ENCODE measurements at regions not wholly inside any gene's neighbourhood (a gene's known extent, or its start where the extent isn't known, plus 50 kb on each side); places are given as distances from the start of the nearest gene placed in this dataset.

- TF ChIP-seq, protein P1, sequence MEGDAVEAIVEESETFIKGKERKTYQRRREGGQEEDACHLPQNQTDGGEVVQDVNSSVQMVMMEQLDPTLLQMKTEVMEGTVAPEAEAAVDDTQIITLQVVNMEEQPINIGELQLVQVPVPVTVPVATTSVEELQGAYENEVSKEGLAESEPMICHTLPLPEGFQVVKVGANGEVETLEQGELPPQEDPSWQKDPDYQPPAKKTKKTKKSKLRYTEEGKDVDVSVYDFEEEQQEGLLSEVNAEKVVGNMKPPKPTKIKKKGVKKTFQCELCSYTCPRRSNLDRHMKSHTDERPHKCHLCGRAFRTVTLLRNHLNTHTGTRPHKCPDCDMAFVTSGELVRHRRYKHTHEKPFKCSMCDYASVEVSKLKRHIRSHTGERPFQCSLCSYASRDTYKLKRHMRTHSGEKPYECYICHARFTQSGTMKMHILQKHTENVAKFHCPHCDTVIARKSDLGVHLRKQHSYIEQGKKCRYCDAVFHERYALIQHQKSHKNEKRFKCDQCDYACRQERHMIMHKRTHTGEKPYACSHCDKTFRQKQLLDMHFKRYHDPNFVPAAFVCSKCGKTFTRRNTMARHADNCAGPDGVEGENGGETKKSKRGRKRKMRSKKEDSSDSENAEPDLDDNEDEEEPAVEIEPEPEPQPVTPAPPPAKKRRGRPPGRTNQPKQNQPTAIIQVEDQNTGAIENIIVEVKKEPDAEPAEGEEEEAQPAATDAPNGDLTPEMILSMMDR (IDR thresholded peaks at IDR 0.05): no peak
- Mint-ChIP-seq H3K4me3 (ENCODE audit: unreplicated experiment) (no peak overlapping the region), H3K27me3 (ENCODE audit: unreplicated experiment) (no peaks in the 10 kb centered on the region), H3K4me1 (ENCODE audit: unreplicated experiment) (peaks cover 5% of the 10 kb centered on the region), H3K9me3 (ENCODE audit: unreplicated experiment) (no peaks in the 10 kb centered on the region), H3K36me3 (ENCODE audit: unreplicated experiment) (no peaks in the 10 kb centered on the region), H3K27ac (ENCODE audit: unreplicated experiment) (no peak overlapping the region)
- DNase-seq (ENCODE audit: extremely low spot score, unreplicated experiment): no peak
Measured at GRCh38 chr7:96548664-96549063, 161.0 kb downstream of the SEM1 start.

GRCh38 chr7:96547371-96547811 is 162.3 kb downstream of the SEM1 start:
- no peak overlapping the region for H3K4me3 Mint-ChIP-seq (ENCODE audit: unreplicated experiment)
- H3K27me3 Mint-ChIP-seq (ENCODE audit: unreplicated experiment): no peaks in the 10 kb centered on the region
- TF ChIP-seq, protein P1 (IDR thresholded peaks at IDR 0.05): no peak
- no peak for DNase-seq (ENCODE audit: extremely low spot score, unreplicated experiment)
- no peaks in the 10 kb centered on the region for H3K9me3 Mint-ChIP-seq (ENCODE audit: unreplicated experiment)
- no peaks in the 10 kb centered on the region for H3K36me3 Mint-ChIP-seq (ENCODE audit: unreplicated experiment)
- H3K4me1 Mint-ChIP-seq (ENCODE audit: unreplicated experiment): peaks cover 5% of the 10 kb centered on the region
- H3K27ac Mint-ChIP-seq (ENCODE audit: unreplicated experiment): no peak overlapping the region

GRCh38 chr7:96546426-96546825 is 163.2 kb downstream of the SEM1 start:
- Mint-ChIP-seq H3K27me3 (ENCODE audit: unreplicated experiment) (no peaks in the 10 kb centered on the region), H3K4me3 (ENCODE audit: unreplicated experiment) (no peak overlapping the region), H3K9me3 (ENCODE audit: unreplicated experiment) (no peaks in the 10 kb centered on the region), H3K27ac (ENCODE audit: unreplicated experiment) (no peak overlapping the region), H3K4me1 (ENCODE audit: unreplicated experiment) (peaks cover 5% of the 10 kb centered on the region), H3K36me3 (ENCODE audit: unreplicated experiment) (no peaks in the 10 kb centered on the region)
- TF ChIP-seq, protein P1 (IDR thresholded peaks at IDR 0.05): no peak
- DNase-seq (ENCODE audit: extremely low spot score, unreplicated experiment): no peak

DNA sequence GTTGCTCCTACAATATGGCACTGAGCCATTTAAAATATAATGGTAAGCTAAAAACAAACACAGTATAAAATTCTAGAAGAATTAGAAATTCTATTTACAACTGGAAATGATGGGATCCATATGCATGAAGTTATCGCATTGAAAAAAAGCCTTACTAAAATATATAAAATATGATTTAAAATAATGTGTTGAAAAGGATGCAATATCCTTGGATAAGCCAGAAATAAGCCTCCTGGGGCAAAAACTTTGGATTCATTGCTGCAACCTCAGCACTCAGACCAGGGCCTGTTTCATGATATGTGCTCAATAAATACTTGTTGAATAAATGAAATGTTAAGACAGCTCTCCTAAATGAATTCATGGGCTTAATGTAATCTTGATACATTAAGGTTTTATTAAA is 170.2 kb downstream of the SEM1 start:
- H3K9me3 Mint-ChIP-seq (ENCODE audit: unreplicated experiment): no peaks in the 10 kb centered on the region
- peaks cover 11% of the 10 kb centered on the region for H3K27me3 Mint-ChIP-seq (ENCODE audit: unreplicated experiment)
- no peak for DNase-seq (ENCODE audit: extremely low spot score, unreplicated experiment)
- no peaks in the 10 kb centered on the region for H3K4me1 Mint-ChIP-seq (ENCODE audit: unreplicated experiment)
- no peaks in the 10 kb centered on the region for H3K36me3 Mint-ChIP-seq (ENCODE audit: unreplicated experiment)
- no peak overlapping the region for H3K27ac Mint-ChIP-seq (ENCODE audit: unreplicated experiment)
- no peak overlapping the region for H3K4me3 Mint-ChIP-seq (ENCODE audit: unreplicated experiment)
- TF ChIP-seq, protein P1 (IDR thresholded peaks at IDR 0.05): no peak

GRCh38 chr7:96538632-96539031 is 171.0 kb downstream of the SEM1 start:
- no peaks in the 10 kb centered on the region for H3K4me1 Mint-ChIP-seq (ENCODE audit: unreplicated experiment)
- no peak for DNase-seq (ENCODE audit: extremely low spot score, unreplicated experiment)
- H3K36me3 Mint-ChIP-seq (ENCODE audit: unreplicated experiment): no peaks in the 10 kb centered on the region
- no peaks in the 10 kb centered on the region for H3K9me3 Mint-ChIP-seq (ENCODE audit: unreplicated experiment)
- H3K27ac Mint-ChIP-seq (ENCODE audit: unreplicated experiment): no peak overlapping the region
- H3K27me3 Mint-ChIP-seq (ENCODE audit: unreplicated experiment): peaks cover 19% of the 10 kb centered on the region
- TF ChIP-seq, protein P1 (IDR thresholded peaks at IDR 0.05): no peak
- H3K4me3 Mint-ChIP-seq (ENCODE audit: unreplicated experiment): no peak overlapping the region

All from osteocyte (in vitro differentiated cells).